ENCODE measurements at regions not wholly inside any gene's neighbourhood (a gene's known extent, or its start where the extent isn't known, plus 50 kb on each side); places are given as distances from the start of the nearest gene placed in this dataset.

GRCh38 chr4:116942315-116942714 lies 143.1 kb downstream of the TRAM1L1 start:
- Histone ChIP-seq H3K4me3 (replicated peaks in 1 of 3; ENCODE audit: low read depth in 2 of 3, low read length in 3 of 3) (no peak overlapping the region), H3K4me2 (replicated peaks; ENCODE audit: extremely low read depth, low read length, poor library complexity, severe bottlenecking) (no peak overlapping the region), H3K27me3 (ENCODE audit: control insufficient read depth in 2 of 2, insufficient read depth in 2 of 2, low read length in 2 of 2) (no peaks in the 10 kb centered on the region), H3K9me3 (replicated peaks in 1 of 2; ENCODE audit: control insufficient read depth in 1 of 2, insufficient read depth in 1 of 2, low read length in 2 of 2) (no peaks in the 10 kb centered on the region), H4K20me1 (ENCODE audit: insufficient read depth, low read length) (no peaks in the 10 kb centered on the region), H3K36me3 (replicated peaks in 1 of 2; ENCODE audit: control insufficient read depth in 1 of 2, insufficient read depth in 2 of 2, low read length in 2 of 2) (no peaks in the 10 kb centered on the region), H3K9ac (ENCODE audit: insufficient read depth, low read length, poor library complexity, severe bottlenecking) (no peak overlapping the region), H2AFZ (ENCODE audit: insufficient read depth, low read depth, low read length, poor library complexity, severe bottlenecking) (no peak overlapping the region), H3K4me1 (ENCODE audit: control insufficient read depth in 1 of 2, insufficient read depth in 2 of 2, low read length in 2 of 2) (no peaks in the 10 kb centered on the region), H3K79me2 (ENCODE audit: insufficient read depth, low read length) (no peaks in the 10 kb centered on the region), H3K27ac (ENCODE audit: low read depth in 1 of 2, low read length in 2 of 2) (no peak overlapping the region)
- H3K9me3 Mint-ChIP-seq, result peaks cover 0 to 2% (median 0%) of the 10 kb centered on the region in 7 donors
- TF ChIP-seq CTCF (IDR thresholded peaks at IDR 0.05), result no peak
- DNase-seq, result no peak
- H3K36me3 Mint-ChIP-seq, result no peaks in the 10 kb centered on the region
- H3K27me3 Mint-ChIP-seq (ENCODE audit: low read depth in 3 of 3), result no peaks in the 10 kb centered on the region
- no peak overlapping the region for H3K4me3 Mint-ChIP-seq
- H3K4me1 Mint-ChIP-seq, result no peaks in the 10 kb centered on the region
- H3K27ac Mint-ChIP-seq, result no peak overlapping the region
- intact Hi-C loops (cut with micrococcal nuclease), result no loop called here
- no CpG with 5 or more reads among the region's 3 CpGs for WGBS (ENCODE audit: insufficient coverage)

GRCh38 chr4:116930329-116930728 lies 155.0 kb downstream of the TRAM1L1 start:
- Mint-ChIP-seq H3K4me3 (no peak overlapping the region), H3K27me3 (ENCODE audit: low read depth in 3 of 3) (peaks cover 4 to 14% (median 7%) of the 10 kb centered on the region in 3 donors), H3K9me3 (peaks cover 0 to 6% (median 2%) of the 10 kb centered on the region in 7 donors), H3K27ac (no peak overlapping the region), H3K36me3 (no peaks in the 10 kb centered on the region), H3K4me1 (no peaks in the 10 kb centered on the region)
- no peaks in the 10 kb centered on the region for H3K79me2 ChIP-seq (ENCODE audit: insufficient read depth, low read length)
- intact Hi-C loops (cut with micrococcal nuclease), result no loop called here
- H3K4me3 ChIP-seq (replicated peaks in 1 of 3; ENCODE audit: low read depth in 2 of 3, low read length in 3 of 3), result no peak overlapping the region
- H3K9me3 ChIP-seq (replicated peaks in 1 of 2; ENCODE audit: control insufficient read depth in 1 of 2, insufficient read depth in 1 of 2, low read length in 2 of 2), result no peaks in the 10 kb centered on the region
- no peak overlapping the region for H3K9ac ChIP-seq (ENCODE audit: insufficient read depth, low read length, poor library complexity, severe bottlenecking)
- DNase-seq, result no peak
- no peak for TF ChIP-seq CTCF (IDR thresholded peaks at IDR 0.05)
- no peaks in the 10 kb centered on the region for H4K20me1 ChIP-seq (ENCODE audit: insufficient read depth, low read length)
- no peak overlapping the region for H2AFZ ChIP-seq (ENCODE audit: insufficient read depth, low read depth, low read length, poor library complexity, severe bottlenecking)
- no CpG with 5 or more reads among the region's 1 CpG for WGBS (ENCODE audit: insufficient coverage)
- H3K27ac ChIP-seq (ENCODE audit: low read depth in 1 of 2, low read length in 2 of 2), result no peak overlapping the region
- no peak overlapping the region for H3K4me2 ChIP-seq (replicated peaks; ENCODE audit: extremely low read depth, low read length, poor library complexity, severe bottlenecking)
- no peaks in the 10 kb centered on the region for H3K36me3 ChIP-seq (replicated peaks in 1 of 2; ENCODE audit: control insufficient read depth in 1 of 2, insufficient read depth in 2 of 2, low read length in 2 of 2)
- H3K4me1 ChIP-seq (ENCODE audit: control insufficient read depth in 1 of 2, insufficient read depth in 2 of 2, low read length in 2 of 2), result no peaks in the 10 kb centered on the region
- peaks cover 9 to 10% of the 10 kb centered on the region in 2 donors for H3K27me3 ChIP-seq (ENCODE audit: control insufficient read depth in 2 of 2, insufficient read depth in 2 of 2, low read length in 2 of 2)

Measured in CD14-positive monocyte (primary cell).